HL-60 (cell line): ENCODE measurements at regions not wholly inside any gene's neighbourhood (a gene's known extent, or its start where the extent isn't known, plus 50 kb on each side); places are given as distances from the start of the nearest gene placed in this dataset.

ENCODE experiments used
- GABPA ChIP-seq: IDR thresholded peaks from 2 replicates; pipeline ENCODE4 v1.6.1; 2012; ENCODE audit warnings: low read depth
- POLR2AphosphoS5 ChIP-seq: IDR thresholded peaks from 2 replicates; pipeline ENCODE4 v1.6.1; 2012; ENCODE audit warnings: low read depth
- TF ChIP-seq, protein P1 (sequence below): IDR thresholded peaks from one replicate; pipeline ENCODE4 v1.5.1; 2011; ENCODE audit warnings: low read length, control low read depth, inconsistent platforms; ENCODE audit not compliant: insufficient read depth

DNA sequence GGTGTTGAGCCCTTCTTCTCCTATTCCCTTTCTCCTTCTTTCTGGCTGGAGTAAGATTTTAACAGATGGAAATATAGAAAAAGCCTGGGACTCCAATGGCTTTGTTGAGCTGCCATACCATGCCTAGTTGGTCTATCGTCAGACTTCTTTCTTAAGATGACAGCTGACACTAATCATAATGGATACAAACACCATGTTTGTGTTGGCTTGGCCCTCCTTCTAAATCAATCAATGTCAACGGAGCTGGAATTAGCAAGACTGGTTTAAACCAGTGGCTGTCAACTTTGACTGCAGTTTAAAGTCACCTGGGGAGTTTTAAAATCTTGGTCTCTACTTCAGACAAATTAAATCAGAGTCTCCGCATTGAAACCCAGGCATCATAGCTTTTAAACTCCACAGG lies 264.5 kb upstream of the PRR16 start:
- TF ChIP-seq POLR2AphosphoS5 (no peak), GABPA (no peak)
- TF ChIP-seq, protein P1, sequence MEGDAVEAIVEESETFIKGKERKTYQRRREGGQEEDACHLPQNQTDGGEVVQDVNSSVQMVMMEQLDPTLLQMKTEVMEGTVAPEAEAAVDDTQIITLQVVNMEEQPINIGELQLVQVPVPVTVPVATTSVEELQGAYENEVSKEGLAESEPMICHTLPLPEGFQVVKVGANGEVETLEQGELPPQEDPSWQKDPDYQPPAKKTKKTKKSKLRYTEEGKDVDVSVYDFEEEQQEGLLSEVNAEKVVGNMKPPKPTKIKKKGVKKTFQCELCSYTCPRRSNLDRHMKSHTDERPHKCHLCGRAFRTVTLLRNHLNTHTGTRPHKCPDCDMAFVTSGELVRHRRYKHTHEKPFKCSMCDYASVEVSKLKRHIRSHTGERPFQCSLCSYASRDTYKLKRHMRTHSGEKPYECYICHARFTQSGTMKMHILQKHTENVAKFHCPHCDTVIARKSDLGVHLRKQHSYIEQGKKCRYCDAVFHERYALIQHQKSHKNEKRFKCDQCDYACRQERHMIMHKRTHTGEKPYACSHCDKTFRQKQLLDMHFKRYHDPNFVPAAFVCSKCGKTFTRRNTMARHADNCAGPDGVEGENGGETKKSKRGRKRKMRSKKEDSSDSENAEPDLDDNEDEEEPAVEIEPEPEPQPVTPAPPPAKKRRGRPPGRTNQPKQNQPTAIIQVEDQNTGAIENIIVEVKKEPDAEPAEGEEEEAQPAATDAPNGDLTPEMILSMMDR = no peak
